Neuronal stem cell (in vitro differentiated cells): ENCODE measurements at regions not wholly inside any gene's neighbourhood (a gene's known extent, or its start where the extent isn't known, plus 50 kb on each side); places are given as distances from the start of the nearest gene placed in this dataset.
A peak's percentile ranks its signal among the peaks of the same experiment; 100 is the strongest.

Experiments
- DNase-seq: peaks from one replicate; pipeline ENCODE4 v3.0.0-alpha.2; 2013; ENCODE audit warnings: low spot score
- H2AFZ ChIP-seq: one replicate; pipeline ENCODE4 v1.6.1; 2013; ENCODE audit warnings: mild to moderate bottlenecking, low read length, inconsistent platforms
- H2AK5ac ChIP-seq: 2 replicates; pipeline ENCODE4 v1.6.1; 2013; ENCODE audit warnings: low read depth, mild to moderate bottlenecking, inconsistent platforms, low read length, moderate library complexity, mixed read lengths
- H2BK120ac ChIP-seq: 2 replicates; pipeline ENCODE4 v1.6.1; 2013; ENCODE audit warnings: low read depth, mild to moderate bottlenecking, inconsistent platforms, low read length, moderate library complexity, mixed read lengths
- H2BK12ac ChIP-seq: one replicate; pipeline ENCODE4 v1.6.1; 2013; ENCODE audit warnings: low read length, inconsistent platforms
- H2BK15ac ChIP-seq: 2 replicates; pipeline ENCODE4 v1.6.1; 2013; ENCODE audit warnings: mild to moderate bottlenecking, low read length, inconsistent platforms, mixed read lengths
- H2BK5ac ChIP-seq: one replicate; pipeline ENCODE4 v1.6.1; 2013; ENCODE audit warnings: inconsistent platforms, mild to moderate bottlenecking, low read length, moderate library complexity
- H3K14ac ChIP-seq: one replicate; pipeline ENCODE4 v1.6.1; 2013; ENCODE audit warnings: low read length, inconsistent platforms
- H3K18ac ChIP-seq: 2 replicates; pipeline ENCODE4 v1.6.1; 2013; ENCODE audit warnings: low read length, inconsistent platforms
- H3K23ac ChIP-seq: 2 replicates; pipeline ENCODE4 v1.6.1; 2013; ENCODE audit warnings: low read depth, mild to moderate bottlenecking, mixed read lengths, low read length, inconsistent platforms; ENCODE audit not compliant: poor library complexity
- H3K27ac ChIP-seq: replicated peaks from 3 replicates; pipeline ENCODE4 v1.5.1; 2013; ENCODE audit warnings: low read length, inconsistent platforms
- H3K27me3 ChIP-seq, 3 experiments: 2 replicates each; pipeline ENCODE4 v1.6.1; 2013; ENCODE audit warnings: low read length in 3 of 3, mild to moderate bottlenecking in 2 of 3, inconsistent platforms in 1 of 3, low read depth in 1 of 3, mixed read lengths in 1 of 3, moderate library complexity in 1 of 3; ENCODE audit not compliant: control insufficient read depth in 3 of 3, insufficient read depth in 3 of 3
- H3K36me3 ChIP-seq, 2 donors: replicated peaks in 1 of 2; 2 replicates each; pipeline ENCODE4 v1.6.1; 2013; ENCODE audit warnings: low read length in 2 of 2; ENCODE audit not compliant: control insufficient read depth in 2 of 2, insufficient read depth in 2 of 2
- H3K4ac ChIP-seq: 2 replicates; pipeline ENCODE4 v1.6.1; 2013; ENCODE audit warnings: inconsistent platforms, mild to moderate bottlenecking, low read length, moderate library complexity
- H3K4me1 ChIP-seq, 2 donors: 1 replicate in 1 of 2; 2 replicates in 1 of 2; pipeline ENCODE4 v1.6.1; 2013; ENCODE audit warnings: low read length in 2 of 2, low read depth in 1 of 2; ENCODE audit not compliant: control insufficient read depth in 2 of 2, insufficient read depth in 1 of 2
- H3K4me2 ChIP-seq: one replicate; pipeline ENCODE4 v1.6.1; 2013; ENCODE audit warnings: mild to moderate bottlenecking, low read length, inconsistent platforms; ENCODE audit not compliant: insufficient read depth, poor library complexity, severe bottlenecking
- H3K4me3 ChIP-seq, 2 donors: 2 replicates each; pipeline ENCODE4 v1.5.1; 2013; ENCODE audit warnings: low read length in 2 of 2, mild to moderate bottlenecking in 2 of 2, inconsistent platforms in 1 of 2, moderate library complexity in 1 of 2
- H3K79me1 ChIP-seq: one replicate; pipeline ENCODE4 v1.6.1; 2013; ENCODE audit warnings: low read depth, mild to moderate bottlenecking, inconsistent platforms, low read length, moderate library complexity
- H3K9ac ChIP-seq: one replicate; pipeline ENCODE4 v1.6.1; 2013; ENCODE audit warnings: mild to moderate bottlenecking, low read depth, low read length, inconsistent platforms; ENCODE audit not compliant: poor library complexity
- H3K9me3 ChIP-seq, 2 donors: replicated peaks in 1 of 2; 2 replicates each; pipeline versions ENCODE3 to v1.6.1; 2013; ENCODE audit warnings: low read length in 2 of 2, mild to moderate bottlenecking in 2 of 2, inconsistent platforms in 1 of 2, low read depth in 1 of 2, mixed read lengths in 1 of 2, moderate library complexity in 1 of 2; ENCODE audit not compliant: control insufficient read depth in 2 of 2, insufficient read depth in 1 of 2
- H4K8ac ChIP-seq: one replicate; pipeline ENCODE4 v1.6.1; 2013; ENCODE audit warnings: low read depth, mild to moderate bottlenecking, inconsistent platforms, low read length, moderate library complexity
- H4K91ac ChIP-seq: one replicate; pipeline ENCODE4 v1.6.1; 2013; ENCODE audit warnings: low read length, low read depth, mild to moderate bottlenecking, inconsistent platforms; ENCODE audit not compliant: poor library complexity
- WGBS, 2 donors: extraction: QIAGEN DNeasy Blood & Tissue Kit; methylation state at CpG; one replicate each; pipeline ENCODE4 v1.1.7; 2013; ENCODE audit warnings: missing lambda C conversion rate in 2 of 2, mixed read lengths in 1 of 2; ENCODE audit not compliant: insufficient read length in 2 of 2, insufficient replicate concordance in 1 of 2; ENCODE audit errors: extremely low coverage in 2 of 2; 5-methylcytosine and 5-hydroxymethylcytosine counted together

- no peak overlapping the region for H3K27ac ChIP-seq
- H2BK5ac ChIP-seq, result no peak overlapping the region
- H2BK120ac ChIP-seq, result no peak overlapping the region
- no peak overlapping the region for H2BK15ac ChIP-seq
- H2AK5ac ChIP-seq, result no peak overlapping the region
- H3K4me3 ChIP-seq, result no peak overlapping the region
- H3K27me3 ChIP-seq, result no peaks in the 10 kb centered on the region
- no peak overlapping the region for H2BK12ac ChIP-seq
- H3K14ac ChIP-seq, result no peak overlapping the region
- H3K36me3 ChIP-seq, result no peaks in the 10 kb centered on the region
- peaks cover 0 to 4% of the 10 kb centered on the region in 2 donors for H3K4me1 ChIP-seq
- H3K4ac ChIP-seq, result no peak overlapping the region
- no peak overlapping the region for H3K4me2 ChIP-seq
- DNase-seq, result no peak
- no peak overlapping the region for H4K8ac ChIP-seq
- no peak overlapping the region for H3K18ac ChIP-seq
- H2AFZ ChIP-seq, result no peak overlapping the region
- no CpG with 5 or more reads among the region's 1 CpG for whole genome bisulfite sequencing, 2 donors
- no peak overlapping the region for H3K9ac ChIP-seq
- H4K91ac ChIP-seq, result no peak overlapping the region
- H3K23ac ChIP-seq, result no peak overlapping the region
- H3K9me3 ChIP-seq, result no peaks in the 10 kb centered on the region
- no peaks in the 10 kb centered on the region for H3K79me1 ChIP-seq
These were observed 1833.8 kb downstream of the EFNA5 start for GRCh38 chr5:105836887-105837286.

GRCh38 chr5:105836268-105836667, 1834.5 kb downstream of the EFNA5 start:
- Histone ChIP-seq H2BK15ac (no peak overlapping the region), H3K14ac (no peak overlapping the region), H3K4me1 (peaks cover 0 to 4% of the 10 kb centered on the region in 2 donors), H3K79me1 (no peaks in the 10 kb centered on the region), H3K18ac (no peak overlapping the region), H2BK12ac (no peak overlapping the region), H2AK5ac (no peak overlapping the region), H2BK120ac (no peak overlapping the region), H3K4ac (no peak overlapping the region), H4K8ac (no peak overlapping the region), H3K27me3 (no peaks in the 10 kb centered on the region), H3K23ac (no peak overlapping the region), H3K4me2 (no peak overlapping the region), H4K91ac (no peak overlapping the region), H3K36me3 (no peaks in the 10 kb centered on the region), H3K27ac (no peak overlapping the region), H2AFZ (no peak overlapping the region), H3K9ac (no peak overlapping the region), H3K9me3 (no peaks in the 10 kb centered on the region), H2BK5ac (no peak overlapping the region), H3K4me3 (no peak overlapping the region)
- DNase-seq, result no peak

- no peak overlapping the region for H2AFZ ChIP-seq
- H3K23ac ChIP-seq, result no peak overlapping the region
- H3K79me1 ChIP-seq, result no peaks in the 10 kb centered on the region
- H3K27ac ChIP-seq, result no peak overlapping the region
- H2BK15ac ChIP-seq, result no peak overlapping the region
- no peaks in the 10 kb centered on the region for H3K27me3 ChIP-seq
- no CpG with 5 or more reads among the region's 1 CpG for WGBS, 2 donors
- H3K14ac ChIP-seq, result no peak overlapping the region
- H3K4ac ChIP-seq, result no peak overlapping the region
- no peak overlapping the region for H4K8ac ChIP-seq
- no peak overlapping the region for H2BK120ac ChIP-seq
- H3K18ac ChIP-seq, result no peak overlapping the region
- no peaks in the 10 kb centered on the region for H3K36me3 ChIP-seq
- H3K4me1 ChIP-seq, result no peaks in the 10 kb centered on the region
- H2AK5ac ChIP-seq, result no peak overlapping the region
- no peak overlapping the region for H4K91ac ChIP-seq
- H3K9ac ChIP-seq, result no peak overlapping the region
- no peak for DNase-seq
- H3K4me3 ChIP-seq, result no peak overlapping the region
- H2BK12ac ChIP-seq, result no peak overlapping the region
- H3K9me3 ChIP-seq, result no peaks in the 10 kb centered on the region
- no peak overlapping the region for H3K4me2 ChIP-seq
- H2BK5ac ChIP-seq, result no peak overlapping the region
These were observed 1841.9 kb downstream of the EFNA5 start for GRCh38 chr5:105828821-105829220.

- Histone ChIP-seq H3K4me3 (no peak overlapping the region), H2BK12ac (no peak overlapping the region), H2AK5ac (no peak overlapping the region), H4K8ac (no peak overlapping the region), H2BK15ac (no peak overlapping the region), H3K9me3 (no peaks in the 10 kb centered on the region), H2BK120ac (no peak overlapping the region), H3K4me1 (no peaks in the 10 kb centered on the region), H3K18ac (no peak overlapping the region), H3K4ac (no peak overlapping the region), H3K27ac (no peak overlapping the region), H3K14ac (no peak overlapping the region), H3K36me3 (no peaks in the 10 kb centered on the region), H2AFZ (peak overlapping the region; percentile 53), H3K79me1 (no peaks in the 10 kb centered on the region), H2BK5ac (no peak overlapping the region), H3K4me2 (no peak overlapping the region), H4K91ac (no peak overlapping the region), H3K9ac (no peak overlapping the region), H3K23ac (no peak overlapping the region), H3K27me3 (no peaks in the 10 kb centered on the region)
- WGBS, 2 donors, result no CpG with 5 or more reads among the region's 2 CpGs
- no peak for DNase-seq
These were observed 1848.9 kb downstream of the EFNA5 start for GRCh38 chr5:105821800-105822199.
